NCI-H2107 treated with DMSO at 0.1 percent for 48 hours (cell line): ENCODE measurements at regions not wholly inside any gene's neighbourhood (a gene's known extent, or its start where the extent isn't known, plus 50 kb on each side); places are given as distances from the start of the nearest gene placed in this dataset.

Source experiments
- DNase-seq: peaks from one replicate; lab custom pipeline; 2025; ENCODE audit not compliant: unreplicated experiment; lab: John Stamatoyannopoulos, UW

DNA sequence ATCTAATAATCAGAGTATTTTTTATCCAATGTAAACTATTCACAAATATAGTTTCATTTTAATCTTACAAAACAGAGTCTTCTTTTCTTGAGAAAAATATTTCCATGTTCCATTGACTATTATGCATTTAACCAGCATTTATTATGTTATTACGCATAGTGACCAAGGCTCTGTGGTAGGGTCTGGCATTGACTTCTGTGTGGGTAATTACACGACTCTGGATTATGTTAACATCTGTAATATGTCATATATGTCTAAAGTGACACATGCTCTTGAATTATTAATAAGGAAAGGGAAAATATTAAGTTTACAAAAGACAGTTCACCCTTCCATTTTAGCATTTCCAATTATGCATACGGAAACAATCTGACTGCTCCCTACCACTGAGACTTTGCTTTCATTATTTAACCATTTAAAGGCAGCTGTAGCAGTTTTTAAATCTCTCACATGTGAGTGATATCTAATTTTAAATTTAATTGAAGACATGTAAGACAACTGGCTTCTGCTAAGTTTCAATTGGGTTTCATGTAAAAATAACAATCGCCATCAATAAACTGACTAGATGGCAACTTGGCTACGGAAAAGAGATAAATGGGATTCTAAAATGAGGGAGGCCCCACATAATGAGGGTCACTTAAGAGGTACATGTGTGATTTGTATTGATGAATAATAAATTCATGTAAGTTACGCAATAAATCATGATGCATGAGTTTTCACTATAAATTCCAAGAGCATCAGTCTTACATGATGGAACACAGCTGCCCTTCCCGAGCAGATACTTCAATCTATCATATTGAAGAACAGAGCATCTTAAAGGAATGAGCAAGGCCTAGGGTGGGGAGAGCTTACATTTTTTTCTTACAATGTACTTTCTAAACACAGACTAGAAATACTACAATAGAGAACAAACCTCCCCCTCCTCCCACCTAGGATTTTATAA, 1056.8 kb downstream of the MAT2B start:
- no peak for DNase-seq

DNA sequence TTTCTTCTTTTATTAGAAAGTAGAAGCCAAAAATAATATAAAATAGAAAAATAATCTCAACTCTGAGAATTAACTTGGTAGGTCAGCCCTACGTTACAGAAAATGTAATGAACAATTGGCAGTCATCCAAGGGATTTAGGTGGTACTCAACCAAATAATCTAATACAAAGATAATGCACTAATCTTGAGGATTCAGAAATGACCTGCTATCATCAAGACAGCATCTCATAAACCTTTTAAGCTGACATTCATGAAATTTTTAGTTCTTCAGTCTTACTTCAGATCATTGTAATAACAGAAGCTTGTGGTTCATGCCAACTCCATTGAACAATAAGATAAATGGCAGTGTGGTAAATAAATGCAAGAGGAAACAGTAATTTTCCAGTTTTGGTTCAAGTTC, 1058.0 kb downstream of the MAT2B start:
- DNase-seq, result no peak

GRCh38 chr5:164573397-164573796, 1068.0 kb downstream of the MAT2B start:
- no peak for DNase-seq

DNA sequence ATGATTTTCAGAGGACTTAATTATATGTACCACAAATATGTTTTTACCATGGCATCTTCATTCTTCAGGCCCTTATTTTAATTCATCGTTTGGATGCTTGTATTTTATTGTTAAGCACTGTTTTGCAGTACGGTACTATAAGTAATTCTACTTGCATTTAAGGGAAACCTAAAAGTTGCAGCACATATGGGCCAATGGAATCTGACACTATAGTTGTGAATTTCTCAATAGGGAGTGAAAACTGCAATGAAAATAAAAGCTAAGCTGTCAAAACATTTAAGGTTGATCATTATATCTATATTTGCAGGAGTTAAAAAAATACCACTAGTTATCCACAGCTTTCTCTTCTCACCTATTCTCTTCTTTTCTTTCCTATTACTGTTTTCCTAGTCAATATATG, 1071.8 kb downstream of the MAT2B start:
- DNase-seq, result no peak

GRCh38 chr5:164577742-164578141, 1072.3 kb downstream of the MAT2B start:
- DNase-seq, result no peak

- DNase-seq, result no peak
Measured at GRCh38 chr5:164578401-164578800, 1073.0 kb downstream of the MAT2B start.

GRCh38 chr5:164578911-164579310, 1073.5 kb downstream of the MAT2B start:
- no peak for DNase-seq

DNA sequence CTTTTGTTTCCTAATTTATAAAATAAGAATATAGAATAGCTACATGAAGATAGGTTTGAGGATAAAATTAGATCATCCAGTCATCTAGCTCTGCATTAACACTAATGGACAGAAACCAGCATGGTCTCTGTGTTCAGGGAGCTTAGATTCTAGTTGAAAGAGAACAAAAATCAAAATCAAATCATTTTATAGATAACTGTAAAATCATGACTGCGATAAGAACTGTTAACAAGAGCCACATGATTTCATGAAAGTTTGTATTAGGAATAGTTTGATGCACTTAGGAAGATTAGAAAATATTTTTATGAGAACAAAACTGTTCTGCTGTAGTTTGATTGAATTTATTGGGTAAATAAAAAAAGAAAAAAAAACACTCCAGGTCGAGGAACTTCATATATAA, 1074.7 kb downstream of the MAT2B start:
- no peak for DNase-seq

DNA sequence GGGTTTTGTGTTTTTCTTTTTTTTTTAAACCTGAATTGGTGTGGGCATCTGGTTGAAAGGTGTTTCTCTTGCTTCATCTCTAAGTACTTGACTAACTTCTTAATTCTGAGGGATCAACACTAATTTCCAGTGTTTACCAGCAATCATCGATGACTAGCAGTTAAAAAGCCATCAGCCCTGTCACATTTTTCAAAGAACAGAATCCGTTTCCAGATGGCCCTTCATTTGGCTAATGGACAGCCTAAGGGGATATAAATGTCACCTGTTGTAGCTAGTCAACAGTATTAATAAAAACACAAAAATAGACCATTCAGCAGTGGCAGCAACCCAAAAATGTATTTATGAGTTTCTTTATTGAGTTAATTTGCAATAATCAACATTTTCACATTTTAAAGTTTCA, 1076.5 kb downstream of the MAT2B start:
- no peak for DNase-seq

- no peak for DNase-seq
Measured at GRCh38 chr5:164593982-164594381, 1088.6 kb downstream of the MAT2B start.

DNA sequence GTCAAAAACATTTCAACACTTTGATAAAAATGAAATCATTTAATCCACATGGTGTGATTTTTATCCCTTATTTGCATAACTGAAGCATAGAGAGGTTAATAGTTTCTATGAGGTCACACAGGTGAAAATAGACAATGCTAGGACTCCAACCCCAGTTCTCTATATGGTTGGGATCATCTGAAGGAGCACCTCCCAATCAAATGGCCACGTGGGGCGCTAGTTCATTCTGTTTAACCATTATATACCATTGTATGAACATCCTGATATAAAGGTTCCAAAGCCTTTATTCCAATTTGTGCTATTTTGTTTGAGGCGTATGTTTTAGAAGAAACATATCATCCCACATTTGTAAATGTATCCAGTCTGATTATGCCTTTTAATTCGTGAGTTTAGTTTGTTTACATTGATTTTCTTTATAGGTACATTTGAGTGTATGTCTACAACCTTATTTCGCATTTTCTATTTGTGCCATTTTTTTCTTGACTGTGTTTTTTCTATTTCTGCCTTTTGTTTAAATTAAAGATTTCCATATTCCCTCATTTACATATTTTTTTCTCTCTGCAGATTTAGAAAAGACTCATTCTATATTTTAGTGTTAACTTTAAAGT, 1092.0 kb downstream of the MAT2B start:
- no peak for DNase-seq

- DNase-seq, result no peak
Measured at GRCh38 chr5:164600274-164600673, 1094.9 kb downstream of the MAT2B start.

DNA sequence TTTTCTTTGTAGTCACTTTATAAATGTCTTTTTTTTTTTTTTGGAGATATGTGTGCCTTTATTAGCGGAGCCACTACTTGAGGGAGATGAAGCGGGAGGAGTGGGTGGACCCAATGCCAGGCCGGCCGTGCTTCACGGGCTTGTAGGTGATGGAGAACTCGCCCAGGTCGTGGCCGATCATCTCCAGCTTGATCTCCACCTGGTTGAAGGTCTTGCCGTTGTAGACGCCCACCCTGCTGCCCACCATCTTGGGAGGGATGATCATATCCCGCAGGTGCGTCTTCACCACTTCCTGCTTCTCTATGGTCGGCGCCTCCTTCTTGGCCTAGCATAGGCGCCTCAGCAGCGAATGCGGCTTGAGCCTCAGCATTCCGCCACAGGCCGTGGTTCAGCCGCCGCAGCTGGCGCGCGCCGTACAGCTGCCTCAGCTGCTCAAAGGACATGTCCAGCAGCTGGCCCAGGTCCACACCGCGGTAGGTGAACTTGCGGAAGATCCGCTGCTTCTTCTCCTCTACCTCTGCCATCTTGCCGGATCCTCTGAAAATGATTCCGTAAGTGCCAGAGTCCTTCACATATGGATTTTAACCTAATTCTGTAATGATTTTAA, 1095.6 kb downstream of the MAT2B start:
- DNase-seq, result no peak

DNA sequence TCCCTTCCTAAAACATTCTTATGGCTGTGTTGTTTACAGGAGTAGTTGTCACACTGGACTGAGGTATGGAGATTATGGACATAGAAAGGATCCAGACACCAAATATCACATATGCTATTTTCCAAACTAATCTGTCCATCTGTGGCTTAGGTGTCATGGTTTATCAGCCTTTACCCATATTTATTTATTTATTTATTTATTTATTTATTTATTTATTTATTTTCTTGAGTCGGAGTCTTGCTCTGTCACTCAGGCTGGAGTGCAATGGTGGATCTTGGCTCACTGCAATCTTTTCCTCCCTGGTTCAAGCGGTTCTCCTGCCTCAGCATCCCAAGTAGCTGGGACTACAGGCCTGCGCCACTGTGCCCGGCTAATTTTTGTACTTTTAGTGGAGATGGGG, 1103.1 kb downstream of the MAT2B start:
- DNase-seq, result no peak

DNA sequence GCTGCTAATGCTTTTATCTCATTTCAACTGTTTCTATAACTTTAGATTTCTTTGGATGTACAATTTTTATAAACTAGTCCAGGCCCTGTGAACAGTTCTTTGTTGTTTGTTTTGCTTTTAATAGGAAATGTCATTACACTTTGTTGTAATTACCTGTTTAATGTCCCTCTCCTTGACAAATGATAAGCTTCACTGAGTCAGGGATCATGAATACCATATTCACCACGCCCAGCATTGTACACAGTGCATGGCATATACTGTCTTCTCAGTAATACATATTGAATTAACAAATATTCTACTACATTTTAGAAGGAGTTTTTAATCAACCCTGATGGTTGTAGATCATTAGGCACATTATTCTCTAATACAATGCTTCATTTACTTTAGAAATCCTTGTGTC, 1105.0 kb downstream of the MAT2B start:
- DNase-seq, result no peak

- no peak for DNase-seq
Measured at GRCh38 chr5:164614707-164615106, 1109.3 kb downstream of the MAT2B start.

- DNase-seq, result no peak
Measured at GRCh38 chr5:164617290-164617689, 1111.9 kb downstream of the MAT2B start.

GRCh38 chr5:164627021-164627420, 1121.6 kb downstream of the MAT2B start:
- no peak for DNase-seq

GRCh38 chr5:164636456-164636855, 1131.0 kb downstream of the MAT2B start:
- no peak for DNase-seq

DNA sequence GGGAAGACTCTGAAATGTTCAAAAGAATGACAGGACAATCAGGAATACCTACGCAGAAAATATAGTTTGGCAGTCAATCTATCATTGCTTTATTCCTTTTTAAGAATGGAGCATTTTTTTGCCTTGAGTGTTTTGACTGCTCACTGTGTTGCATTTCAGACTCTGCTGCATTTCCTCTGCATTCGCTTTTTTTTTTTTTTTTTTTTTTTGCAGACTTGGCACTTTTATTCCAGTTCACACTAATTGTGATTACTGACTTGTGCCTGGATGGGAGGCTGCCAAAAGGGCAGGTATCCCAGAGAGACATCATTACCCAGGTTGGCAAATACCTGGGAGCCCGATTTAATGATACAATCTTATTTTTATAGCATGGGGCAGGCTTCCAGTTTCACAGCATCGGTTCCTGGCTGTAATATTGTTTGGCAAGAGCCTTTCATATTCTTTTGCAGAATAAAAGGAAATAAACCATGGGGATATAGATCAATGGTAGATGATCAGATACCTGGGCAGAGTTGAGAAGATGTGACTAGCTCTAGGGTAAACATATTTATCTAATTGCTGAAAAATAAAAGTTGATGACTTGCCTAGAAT, 1132.6 kb downstream of the MAT2B start:
- no peak for DNase-seq

DNA sequence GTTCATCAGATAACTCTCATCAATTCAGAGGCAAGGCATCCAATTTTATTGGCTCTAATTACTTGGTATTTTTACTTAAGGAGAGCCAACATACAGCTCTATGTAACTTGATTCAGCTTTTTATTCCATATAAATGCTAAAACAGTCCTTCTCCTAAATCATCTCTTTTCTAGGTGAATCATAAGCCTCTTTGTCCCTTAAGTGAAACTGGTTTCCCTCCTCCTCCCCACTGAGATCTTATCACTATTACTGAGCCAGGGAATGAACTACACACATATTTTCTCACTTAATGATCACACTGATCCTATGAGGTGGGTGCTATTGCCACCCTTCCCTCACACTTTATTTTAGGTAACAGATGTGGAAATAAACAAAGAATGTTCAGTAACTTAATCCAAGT, 1143.8 kb downstream of the MAT2B start:
- DNase-seq, result no peak

DNA sequence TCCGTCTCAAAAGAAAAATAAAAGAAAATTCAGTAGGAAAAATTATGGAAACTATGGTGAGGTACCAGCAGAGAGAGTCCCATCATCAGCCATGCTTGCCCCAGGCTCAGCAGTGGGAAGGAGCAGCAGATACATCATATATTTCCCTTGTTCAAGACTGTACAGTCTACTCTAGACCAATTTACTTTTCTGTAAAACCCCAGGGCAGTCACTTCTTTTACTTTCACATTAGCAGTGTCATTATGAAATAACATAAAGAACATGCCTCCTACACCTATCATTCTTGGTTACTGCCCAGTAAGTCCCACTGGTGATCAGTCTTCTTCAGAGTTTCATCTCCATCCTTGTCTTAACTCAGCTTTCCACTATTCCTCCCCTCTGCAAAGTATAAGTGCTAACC, 1145.0 kb downstream of the MAT2B start:
- DNase-seq, result no peak
